Caco-2 (cell line): ENCODE measurements at regions not wholly inside any gene's neighbourhood (a gene's known extent, or its start where the extent isn't known, plus 50 kb on each side); places are given as distances from the start of the nearest gene placed in this dataset.

ENCODE experiments used
- BruUV-seq: library from RNA; stranded (reverse); fragments of 400-500 nt; replicated peaks from 2 replicates; lab custom pipeline; 2021; lab: Mats Ljungman, UMichigan
- CTCF ChIA-PET: fragments of 300-600 bp; sonication (Branson Sonifier 250); formaldehyde crosslinking; loops from one replicate; lab custom pipeline; 2022; ENCODE audit warnings: antibody characterized with exemption; lab: Charles Lee
- POLR2A ChIA-PET: fragments of 300-600 bp; sonication (Branson Sonifier 250); formaldehyde crosslinking; loops from one replicate; lab custom pipeline; 2022; ENCODE audit warnings: antibody characterized with exemption; lab: Charles Lee
- DNase-seq, 2 experiments: peaks; one replicate each; pipeline versions ENCODE4 v3.0.0 to v3.0.0-alpha.2; 2020 to 2022
- H3K27me3 ChIP-seq: replicated peaks from 2 replicates; pipeline ENCODE4 v1.6.0; 2011; ENCODE audit warnings: low read length; ENCODE audit not compliant: control insufficient read depth, insufficient read depth
- H3K36me3 ChIP-seq: 2 replicates; pipeline ENCODE4 v1.5.1; 2011; ENCODE audit warnings: low read length; ENCODE audit not compliant: control insufficient read depth, insufficient read depth
- H3K4me1 ChIP-seq: fragments of 250-450 bp; sonication (Bioruptor Pico); 2 replicates; pipeline ENCODE4 v1.5.1; 2020; ENCODE audit warnings: mild to moderate bottlenecking
- H3K4me3 ChIP-seq: 2 replicates; pipeline ENCODE4 v1.5.1; 2011; ENCODE audit warnings: low read depth, mild to moderate bottlenecking, control low read depth, low read length
- H3K9me3 ChIP-seq: fragments of 250-450 bp; sonication (Bioruptor Pico); 2 replicates; pipeline ENCODE4 v1.5.1; 2020; ENCODE audit warnings: mild to moderate bottlenecking, moderate library complexity
- H3K27ac Mint-ChIP-seq: one replicate; pipeline ENCODE4 v1.8.0; 2022; ENCODE audit warnings: mixed read lengths; ENCODE audit not compliant: unreplicated experiment
- H3K27me3 Mint-ChIP-seq: one replicate; pipeline ENCODE4 v1.8.0; 2022; ENCODE audit warnings: mixed read lengths; ENCODE audit not compliant: insufficient read depth, unreplicated experiment
- H3K36me3 Mint-ChIP-seq: one replicate; pipeline ENCODE4 v1.8.0; 2022; ENCODE audit warnings: mild to moderate bottlenecking, mixed read lengths; ENCODE audit not compliant: insufficient read depth, unreplicated experiment
- H3K4me1 Mint-ChIP-seq: one replicate; pipeline ENCODE4 v1.8.0; 2022; ENCODE audit warnings: low read depth, mixed read lengths; ENCODE audit not compliant: unreplicated experiment
- H3K4me3 Mint-ChIP-seq: one replicate; pipeline ENCODE4 v1.8.0; 2022; ENCODE audit warnings: mild to moderate bottlenecking, moderate library complexity, mixed read lengths; ENCODE audit not compliant: unreplicated experiment
- H3K9me3 Mint-ChIP-seq: one replicate; pipeline ENCODE4 v1.8.0; 2022; ENCODE audit warnings: mixed read lengths; ENCODE audit not compliant: unreplicated experiment
- CTCF ChIP-seq, 2 experiments: fragments of 200-600 bp in 1 of 2; IDR thresholded peaks; 1 replicate in 1 of 2; 2 replicates in 1 of 2; pipeline versions ENCODE4 v1.5.1 to v1.8.0; 2011 to 2022; ENCODE audit warnings: antibody characterized with exemption in 1 of 2, control low read depth in 1 of 2, inconsistent platforms in 1 of 2, low read depth in 1 of 2, low read length in 1 of 2, mild to moderate bottlenecking in 1 of 2, moderate library complexity in 1 of 2; ENCODE audit not compliant: insufficient read depth in 1 of 2, severe bottlenecking in 1 of 2, unreplicated experiment in 1 of 2
- intact Hi-C: fragments of 100-400 bp; cut with micrococcal nuclease; formaldehyde crosslinking; loops from one replicate; pipeline ENCODE4 v1.10.0; 2022; ENCODE audit not compliant: unreplicated experiment

DNA sequence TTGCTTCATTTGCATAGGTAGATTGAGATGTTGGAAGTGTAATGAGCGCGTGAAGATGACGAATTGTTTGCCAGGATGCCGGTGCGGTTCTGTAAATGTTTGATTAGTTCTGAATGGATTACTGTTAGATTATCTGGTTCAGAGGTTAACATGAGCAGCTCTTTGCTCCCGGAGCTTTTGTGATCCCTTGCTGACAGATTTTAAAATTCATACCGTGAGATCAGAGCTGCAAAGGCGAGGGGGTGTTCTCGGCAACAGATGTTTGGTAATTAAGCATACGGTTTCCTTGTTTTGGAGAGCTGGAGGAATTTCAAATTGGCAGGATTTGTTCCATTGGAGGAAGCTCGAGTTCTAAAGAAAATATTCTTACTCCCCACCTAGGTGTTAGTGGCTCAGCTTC is 237.8 kb upstream of the GPR26 start:
- no peak for DNase-seq
- TF ChIP-seq CTCF (IDR thresholded peaks at IDR 0.05; ENCODE audit: insufficient read depth in 1 of 2, low read depth in 1 of 2, low read length in 1 of 2, severe bottlenecking in 1 of 2, unreplicated experiment in 1 of 2), result no peak
- Mint-ChIP-seq H3K9me3 (no peaks in the 10 kb centered on the region), H3K27me3 (peaks cover 24% of the 10 kb centered on the region), H3K36me3 (no peaks in the 10 kb centered on the region), H3K4me1 (no peaks in the 10 kb centered on the region), H3K27ac (no peak overlapping the region), H3K4me3 (no peak overlapping the region)
- POLR2A ChIA-PET, result no interaction called here
- no TSS peak for BruUV-seq
- no peaks in the 10 kb centered on the region for H3K4me1 ChIP-seq
- intact Hi-C loops, result no loop called here
- no peaks in the 10 kb centered on the region for H3K9me3 ChIP-seq
- H3K36me3 ChIP-seq, result no peaks in the 10 kb centered on the region
- H3K4me3 ChIP-seq, result no peak overlapping the region
- no peaks in the 10 kb centered on the region for H3K27me3 ChIP-seq
- CTCF ChIA-PET, result no interaction called here

- H3K4me1 Mint-ChIP-seq, result no peaks in the 10 kb centered on the region
- CTCF ChIA-PET, result no interaction called here
- peaks cover 31% of the 10 kb centered on the region for H3K27me3 Mint-ChIP-seq
- H3K36me3 Mint-ChIP-seq, result no peaks in the 10 kb centered on the region
- H3K36me3 ChIP-seq, result no peaks in the 10 kb centered on the region
- DNase-seq, result no peak
- no peak for TF ChIP-seq CTCF (IDR thresholded peaks at IDR 0.05; ENCODE audit: insufficient read depth in 1 of 2, low read depth in 1 of 2, low read length in 1 of 2, severe bottlenecking in 1 of 2, unreplicated experiment in 1 of 2)
- no peaks in the 10 kb centered on the region for H3K4me1 ChIP-seq
- intact Hi-C loops, result no loop called here
- H3K9me3 ChIP-seq, result no peaks in the 10 kb centered on the region
- BruUV-seq, result no TSS peak
- no peaks in the 10 kb centered on the region for H3K9me3 Mint-ChIP-seq
- no peak overlapping the region for H3K4me3 Mint-ChIP-seq
- H3K4me3 ChIP-seq, result no peak overlapping the region
- POLR2A ChIA-PET, result no interaction called here
- H3K27me3 ChIP-seq, result no peaks in the 10 kb centered on the region
- no peak overlapping the region for H3K27ac Mint-ChIP-seq
Measured at GRCh38 chr10:123429706-123430221, 236.4 kb upstream of the GPR26 start.

DNA sequence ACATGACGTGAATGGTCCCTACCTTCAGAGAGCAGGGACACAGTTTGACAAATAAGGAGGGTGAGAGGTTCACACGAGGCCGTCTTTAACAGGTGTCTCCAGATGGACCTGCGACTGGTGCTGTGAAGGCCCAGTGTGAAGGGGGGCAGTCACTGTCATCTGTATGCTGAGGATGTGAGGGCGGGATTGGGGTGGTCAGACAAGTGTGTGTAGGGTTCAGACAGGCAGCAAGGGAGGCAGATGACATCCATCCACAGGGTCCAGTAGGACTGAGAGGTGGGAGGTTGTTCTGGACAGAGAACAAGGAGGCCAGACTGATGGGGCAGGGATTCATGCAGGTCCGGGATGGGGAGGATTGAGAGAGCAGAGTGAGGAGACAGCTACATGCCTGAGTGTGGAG is 232.6 kb upstream of the GPR26 start:
- Histone ChIP-seq H3K4me3 (no peak overlapping the region), H3K36me3 (no peaks in the 10 kb centered on the region), H3K9me3 (no peaks in the 10 kb centered on the region), H3K4me1 (no peaks in the 10 kb centered on the region), H3K27me3 (no peaks in the 10 kb centered on the region)
- POLR2A ChIA-PET, result no interaction called here
- no peak for DNase-seq
- H3K4me3 Mint-ChIP-seq, result no peak overlapping the region
- BruUV-seq, result no TSS peak
- CTCF ChIA-PET, result no interaction called here
- H3K27me3 Mint-ChIP-seq, result peaks cover 25% of the 10 kb centered on the region
- intact Hi-C loops, result no loop called here
- H3K4me1 Mint-ChIP-seq, result no peaks in the 10 kb centered on the region
- no peaks in the 10 kb centered on the region for H3K36me3 Mint-ChIP-seq
- no peaks in the 10 kb centered on the region for H3K9me3 Mint-ChIP-seq
- no peak overlapping the region for H3K27ac Mint-ChIP-seq
- TF ChIP-seq CTCF (IDR thresholded peaks at IDR 0.05; ENCODE audit: insufficient read depth in 1 of 2, low read depth in 1 of 2, low read length in 1 of 2, severe bottlenecking in 1 of 2, unreplicated experiment in 1 of 2), result no peak
